GM12865 (cell line): ENCODE measurements at regions not wholly inside any gene's neighbourhood (a gene's known extent, or its start where the extent isn't known, plus 50 kb on each side); places are given as distances from the start of the nearest gene placed in this dataset.

ENCODE experiments used
- DNase-seq: peaks from one replicate; pipeline ENCODE4 v3.0.0; 2010; ENCODE audit warnings: low read depth
- H3K4me3 ChIP-seq: 2 replicates; pipeline ENCODE4 v1.5.1; 2011; ENCODE audit warnings: mild to moderate bottlenecking, low read depth, low read length, control low read depth
- TF ChIP-seq, protein P1 (sequence below): IDR thresholded peaks from 2 replicates; pipeline ENCODE4 v1.5.1; 2011; ENCODE audit warnings: low read length, control low read depth, low read depth, inconsistent platforms; ENCODE audit not compliant: insufficient read depth; ENCODE audit errors: missing control alignments

DNA sequence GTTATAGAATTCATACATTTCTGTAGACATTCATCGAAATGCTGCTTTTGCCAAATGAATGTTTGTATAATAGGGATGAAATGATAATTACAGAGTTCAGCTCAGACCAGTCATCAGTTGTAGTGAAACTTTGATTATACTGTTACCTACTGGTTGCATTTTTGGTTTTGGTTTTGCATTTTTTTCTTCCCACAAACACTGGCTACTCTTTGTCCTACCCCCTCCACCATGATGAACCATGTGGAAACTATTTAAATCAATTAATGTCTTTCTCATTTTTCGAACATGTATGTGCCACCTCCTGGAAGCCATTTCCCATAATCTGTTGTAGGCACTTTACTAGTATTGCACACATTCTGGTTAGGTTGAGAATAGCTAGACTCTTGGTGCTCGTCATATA is 75.3 kb upstream of the MTNR1B start:
- no peak overlapping the region for H3K4me3 ChIP-seq
- TF ChIP-seq, protein P1, sequence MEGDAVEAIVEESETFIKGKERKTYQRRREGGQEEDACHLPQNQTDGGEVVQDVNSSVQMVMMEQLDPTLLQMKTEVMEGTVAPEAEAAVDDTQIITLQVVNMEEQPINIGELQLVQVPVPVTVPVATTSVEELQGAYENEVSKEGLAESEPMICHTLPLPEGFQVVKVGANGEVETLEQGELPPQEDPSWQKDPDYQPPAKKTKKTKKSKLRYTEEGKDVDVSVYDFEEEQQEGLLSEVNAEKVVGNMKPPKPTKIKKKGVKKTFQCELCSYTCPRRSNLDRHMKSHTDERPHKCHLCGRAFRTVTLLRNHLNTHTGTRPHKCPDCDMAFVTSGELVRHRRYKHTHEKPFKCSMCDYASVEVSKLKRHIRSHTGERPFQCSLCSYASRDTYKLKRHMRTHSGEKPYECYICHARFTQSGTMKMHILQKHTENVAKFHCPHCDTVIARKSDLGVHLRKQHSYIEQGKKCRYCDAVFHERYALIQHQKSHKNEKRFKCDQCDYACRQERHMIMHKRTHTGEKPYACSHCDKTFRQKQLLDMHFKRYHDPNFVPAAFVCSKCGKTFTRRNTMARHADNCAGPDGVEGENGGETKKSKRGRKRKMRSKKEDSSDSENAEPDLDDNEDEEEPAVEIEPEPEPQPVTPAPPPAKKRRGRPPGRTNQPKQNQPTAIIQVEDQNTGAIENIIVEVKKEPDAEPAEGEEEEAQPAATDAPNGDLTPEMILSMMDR: no peak
- no peak for DNase-seq

DNA sequence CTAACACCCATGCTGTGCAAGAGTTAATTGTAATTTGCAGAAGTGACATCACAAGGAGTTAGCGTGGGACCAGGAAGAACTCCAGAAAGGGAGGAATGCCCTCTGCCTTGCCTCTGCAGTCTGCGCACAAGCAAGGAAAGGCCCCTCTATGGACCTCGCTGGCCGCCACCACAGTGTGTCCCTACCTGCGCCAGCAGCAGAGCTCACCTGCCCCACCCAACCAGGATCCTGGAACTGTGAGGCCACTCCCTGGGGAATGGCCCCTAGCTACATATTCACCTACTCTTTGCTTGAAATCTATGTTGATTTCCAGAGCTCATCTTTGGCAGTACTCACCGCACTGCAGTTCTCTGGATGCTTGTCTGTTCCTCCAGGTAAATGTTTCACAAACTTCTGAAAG is 72.0 kb upstream of the MTNR1B start:
- no peak for DNase-seq
- TF ChIP-seq, protein P1: no peak
- no peak overlapping the region for H3K4me3 ChIP-seq

DNA sequence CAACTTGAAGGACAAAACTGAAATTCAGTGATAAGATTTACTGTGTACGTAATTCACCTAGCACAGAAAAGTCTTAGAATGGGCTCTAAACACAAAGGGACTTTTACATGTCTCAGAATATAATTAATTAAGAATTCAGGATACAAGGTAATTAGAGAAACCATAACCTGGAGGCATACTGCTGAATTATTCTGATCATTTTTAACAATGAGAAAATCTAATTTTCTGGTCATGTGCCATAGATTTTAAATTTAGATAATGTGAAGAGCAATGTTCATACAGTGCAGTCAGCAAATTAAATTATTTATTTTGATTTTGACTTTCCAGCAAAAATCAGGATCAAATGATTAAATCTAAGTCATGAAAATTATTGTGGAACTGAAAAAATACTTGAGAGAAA is 67.0 kb upstream of the MTNR1B start:
- TF ChIP-seq, protein P1: no peak
- H3K4me3 ChIP-seq: no peak overlapping the region
- DNase-seq: no peak

DNA sequence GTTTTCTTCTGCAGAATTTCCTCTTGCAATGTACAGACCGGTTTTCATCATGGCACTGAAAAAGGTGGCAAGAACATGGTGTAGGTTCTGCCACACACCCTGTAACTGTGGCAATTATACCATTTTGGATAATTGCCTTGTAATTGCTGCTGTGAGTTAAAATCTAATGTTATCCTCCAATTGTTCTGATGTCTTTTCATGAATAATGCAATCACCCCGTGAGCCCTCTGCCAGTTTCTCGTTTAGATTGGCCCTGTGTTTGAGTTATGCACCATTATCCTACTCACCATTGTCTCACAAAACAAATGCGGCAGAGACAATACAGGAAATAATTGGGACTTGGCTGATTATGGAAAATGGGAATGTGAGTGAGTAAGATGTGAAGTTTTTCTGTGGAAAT is 61.8 kb upstream of the MTNR1B start:
- TF ChIP-seq, protein P1: no peak
- no peak overlapping the region for H3K4me3 ChIP-seq
- no peak for DNase-seq

- no peak overlapping the region for H3K4me3 ChIP-seq
- no peak for DNase-seq
- TF ChIP-seq, protein P1: no peak
Measured at GRCh38 chr11:92909214-92909613, 60.2 kb upstream of the MTNR1B start.

DNA sequence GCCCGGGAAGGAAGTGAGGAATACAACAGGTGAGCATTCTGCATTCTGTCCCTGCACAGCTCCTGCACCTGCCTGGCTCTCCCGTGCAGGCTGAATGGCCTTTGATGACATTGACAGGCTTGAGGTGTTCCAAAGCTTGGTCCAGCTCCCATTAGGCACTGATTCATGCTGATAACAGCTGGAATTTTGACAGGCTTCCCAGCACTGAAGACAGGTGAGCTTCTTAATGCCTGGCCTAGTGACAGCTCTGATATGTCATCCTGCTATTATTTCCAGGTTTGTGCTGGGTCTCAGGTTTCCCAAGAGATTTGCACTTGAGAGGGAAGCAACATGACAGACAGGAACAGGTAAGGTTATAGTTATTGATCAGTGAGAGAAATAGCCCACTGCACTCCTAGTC is 58.0 kb upstream of the MTNR1B start:
- DNase-seq: no peak

DNA sequence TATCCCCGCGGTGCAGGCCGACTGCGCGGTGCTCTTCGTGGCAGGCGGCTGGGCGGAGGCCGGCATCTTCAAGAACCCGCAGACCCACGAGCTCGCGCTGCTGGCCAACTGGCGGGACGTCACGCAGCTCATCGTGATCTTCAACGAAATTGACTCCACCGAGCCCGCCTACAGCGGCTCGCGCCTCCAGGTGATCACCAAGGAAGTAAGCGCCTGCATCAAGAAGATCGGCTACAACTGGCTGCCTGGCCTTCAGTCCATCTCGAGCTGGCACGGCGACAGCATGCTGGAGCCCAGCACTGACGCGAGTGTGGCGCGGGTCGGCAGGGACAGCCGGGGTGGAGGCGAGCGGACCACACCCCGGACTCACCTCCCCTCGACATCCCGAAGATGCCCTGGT is 53.9 kb upstream of the MTNR1B start:
- TF ChIP-seq, protein P1: no peak
- no peak for DNase-seq
- H3K4me3 ChIP-seq: no peak overlapping the region

More for the DNA sequence above, 58.0 kb upstream of the MTNR1B start:
- TF ChIP-seq, protein P1: no peak
- no peak overlapping the region for H3K4me3 ChIP-seq
